ENCODE measurements at regions not wholly inside any gene's neighbourhood (a gene's known extent, or its start where the extent isn't known, plus 50 kb on each side); places are given as distances from the start of the nearest gene placed in this dataset.

DNA sequence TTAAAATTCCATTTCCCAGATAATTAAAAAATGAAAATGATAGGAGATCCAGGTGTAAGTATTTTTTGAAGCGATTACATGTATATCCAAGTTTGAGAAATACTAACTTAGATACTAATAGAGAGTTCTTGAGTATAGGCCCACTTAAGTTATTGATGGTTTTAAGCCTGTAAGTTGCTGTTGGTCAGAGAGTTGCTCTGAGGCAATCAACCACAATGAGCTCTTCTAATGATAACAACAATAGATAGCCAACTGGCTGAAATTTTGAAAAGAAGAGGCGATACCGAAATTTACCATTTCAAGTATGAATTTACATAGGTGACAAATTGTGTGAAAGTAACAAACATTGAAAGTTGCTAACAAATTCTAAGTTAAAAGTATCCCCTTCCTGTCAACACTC is 209.5 kb downstream of the MANEA start:
- TF ChIP-seq, protein P1, sequence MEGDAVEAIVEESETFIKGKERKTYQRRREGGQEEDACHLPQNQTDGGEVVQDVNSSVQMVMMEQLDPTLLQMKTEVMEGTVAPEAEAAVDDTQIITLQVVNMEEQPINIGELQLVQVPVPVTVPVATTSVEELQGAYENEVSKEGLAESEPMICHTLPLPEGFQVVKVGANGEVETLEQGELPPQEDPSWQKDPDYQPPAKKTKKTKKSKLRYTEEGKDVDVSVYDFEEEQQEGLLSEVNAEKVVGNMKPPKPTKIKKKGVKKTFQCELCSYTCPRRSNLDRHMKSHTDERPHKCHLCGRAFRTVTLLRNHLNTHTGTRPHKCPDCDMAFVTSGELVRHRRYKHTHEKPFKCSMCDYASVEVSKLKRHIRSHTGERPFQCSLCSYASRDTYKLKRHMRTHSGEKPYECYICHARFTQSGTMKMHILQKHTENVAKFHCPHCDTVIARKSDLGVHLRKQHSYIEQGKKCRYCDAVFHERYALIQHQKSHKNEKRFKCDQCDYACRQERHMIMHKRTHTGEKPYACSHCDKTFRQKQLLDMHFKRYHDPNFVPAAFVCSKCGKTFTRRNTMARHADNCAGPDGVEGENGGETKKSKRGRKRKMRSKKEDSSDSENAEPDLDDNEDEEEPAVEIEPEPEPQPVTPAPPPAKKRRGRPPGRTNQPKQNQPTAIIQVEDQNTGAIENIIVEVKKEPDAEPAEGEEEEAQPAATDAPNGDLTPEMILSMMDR (IDR thresholded peaks at IDR 0.05; ENCODE audit: insufficient read depth, low read length, poor library complexity, severe bottlenecking), result no peak
- no peak for TF ChIP-seq EZH2phosphoT487 (conservative IDR thresholded peaks at IDR 0.05; ENCODE audit: low read length)

Data from SU-DHL-6 (cell line).